OCI-LY7 (cell line): ENCODE measurements at regions not wholly inside any gene's neighbourhood (a gene's known extent, or its start where the extent isn't known, plus 50 kb on each side); places are given as distances from the start of the nearest gene placed in this dataset.

ENCODE experiments used
- BruUV-seq: library from RNA; stranded (reverse); fragments of 400-500 nt; replicated peaks from 2 replicates; lab custom pipeline; 2021; lab: Mats Ljungman, UMichigan
- CTCF ChIA-PET: fragments of 300-600 bp; sonication (Branson Sonifier 250); formaldehyde crosslinking; loops from one replicate; lab custom pipeline; 2022; ENCODE audit warnings: antibody characterized with exemption; ENCODE audit not compliant: unreplicated experiment; lab: Charles Lee
- POLR2A ChIA-PET: fragments of 300-600 bp; sonication (Branson Sonifier 250); formaldehyde crosslinking; loops from one replicate; lab custom pipeline; 2022; ENCODE audit warnings: antibody characterized with exemption; lab: Charles Lee
- DNase-seq: peaks from one replicate; pipeline ENCODE4 v3.0.0-alpha.2; 2015; ENCODE audit warnings: low spot score
- H2AFZ ChIP-seq: fragments of 200-600 bp; sonication (generic), shearing (Covaris generic); 2 replicates; pipeline ENCODE4 v1.6.1; 2014; ENCODE audit warnings: mild to moderate bottlenecking, antibody characterized with exemption, low read length, moderate library complexity
- H3K27ac ChIP-seq: fragments of 200-600 bp; sonication (generic); 2 replicates; pipeline ENCODE4 v1.5.1; 2014; ENCODE audit warnings: mixed run types, low read depth, mild to moderate bottlenecking, moderate library complexity, low read length, inconsistent platforms; ENCODE audit not compliant: poor library complexity, severe bottlenecking
- H3K36me3 ChIP-seq: fragments of 200-600 bp; sonication (generic); 2 replicates; pipeline ENCODE4 v1.6.1; 2014; ENCODE audit warnings: mild to moderate bottlenecking, antibody characterized with exemption, low read length, moderate library complexity, mixed read lengths; ENCODE audit not compliant: insufficient read depth
- H3K4me1 ChIP-seq: fragments of 200-600 bp; sonication (generic); 2 replicates; pipeline ENCODE4 v1.5.1; 2014; ENCODE audit warnings: mild to moderate bottlenecking, low read length; ENCODE audit not compliant: insufficient read depth, poor library complexity, severe bottlenecking
- H3K4me2 ChIP-seq: fragments of 200-600 bp; sonication (generic); 2 replicates; pipeline ENCODE4 v1.6.1; 2014; ENCODE audit warnings: mild to moderate bottlenecking, low read length
- H3K4me3 ChIP-seq: fragments of 200-600 bp; sonication (generic); 2 replicates; pipeline ENCODE4 v1.5.1; 2014; ENCODE audit warnings: mild to moderate bottlenecking, low read depth, low read length; ENCODE audit not compliant: poor library complexity, severe bottlenecking
- H3K79me2 ChIP-seq: fragments of 200-600 bp; sonication (generic); 2 replicates; pipeline ENCODE4 v1.6.1; 2016; ENCODE audit warnings: low read depth, mild to moderate bottlenecking, low read length, moderate library complexity, mixed read lengths; ENCODE audit not compliant: insufficient read depth
- H3K9me2 ChIP-seq: fragments of 200-600 bp; sonication (generic); 2 replicates; pipeline ENCODE4 v1.6.1; 2016; ENCODE audit warnings: mild to moderate bottlenecking, low read length, mixed read lengths; ENCODE audit not compliant: insufficient read depth
- H3K9me3 ChIP-seq: fragments of 200-600 bp; sonication (generic); 2 replicates; pipeline ENCODE4 v1.6.1; 2014; ENCODE audit warnings: mild to moderate bottlenecking, mixed run types, low read length, mixed read lengths
- H4K20me1 ChIP-seq: fragments of 200-600 bp; sonication (generic); 2 replicates; pipeline ENCODE4 v1.6.1; 2014; ENCODE audit warnings: mild to moderate bottlenecking, antibody characterized with exemption, low read length, moderate library complexity, mixed read lengths; ENCODE audit not compliant: insufficient read depth
- CTCF ChIP-seq: fragments of 200-600 bp; sonication (generic); conservative IDR thresholded peaks from 2 replicates; pipeline ENCODE4 v1.5.1; 2014; ENCODE audit warnings: mild to moderate bottlenecking, antibody characterized with exemption, low read length, moderate library complexity, mixed read lengths
- EZH2phosphoT487 ChIP-seq: fragments of 200-600 bp; sonication (generic); IDR thresholded peaks from 2 replicates; pipeline ENCODE4 v1.6.1; 2018; ENCODE audit warnings: low read depth, borderline replicate concordance, mild to moderate bottlenecking, mixed run types, antibody characterized with exemption, low read length, moderate library complexity, mixed read lengths
- intact Hi-C: fragments of 100-400 bp; cut with micrococcal nuclease; formaldehyde crosslinking; loops from one replicate; pipeline ENCODE4 v1.10.0; 2022; ENCODE audit not compliant: unreplicated experiment

DNA sequence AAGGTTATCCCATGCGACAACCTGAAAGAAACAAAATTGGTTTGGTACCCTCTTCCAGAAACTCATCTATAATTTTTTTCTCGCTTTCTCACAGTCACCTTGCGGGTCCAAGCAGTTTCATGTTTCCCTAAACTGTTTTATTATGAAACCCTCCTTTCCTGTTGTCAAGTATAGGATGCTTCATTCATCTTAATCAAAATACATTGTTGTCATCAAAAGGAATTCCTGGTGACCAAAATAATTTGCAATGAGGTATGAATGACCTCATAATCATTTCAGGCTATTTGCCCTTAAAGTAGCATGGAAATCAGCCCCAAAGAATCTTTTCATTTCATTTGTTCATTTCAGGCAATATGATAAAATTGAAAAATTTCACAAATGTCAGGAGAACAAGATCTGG is 503.0 kb downstream of the SPATA31D1 start:
- H3K36me3 ChIP-seq = no peaks in the 10 kb centered on the region
- H3K4me3 ChIP-seq = no peak overlapping the region
- H3K9me3 ChIP-seq = no peaks in the 10 kb centered on the region
- TF ChIP-seq EZH2phosphoT487 = no peak
- no peak for TF ChIP-seq CTCF
- intact Hi-C loops = no loop called here
- H2AFZ ChIP-seq = no peak overlapping the region
- no peaks in the 10 kb centered on the region for H3K9me2 ChIP-seq
- no peak for DNase-seq
- POLR2A ChIA-PET = interaction anchor here (0.9 kb wide), 1 partner anchor 11 kb away, joined by 5 read pairs; no protein-coding TSS in a partner anchor
- H3K79me2 ChIP-seq = no peaks in the 10 kb centered on the region
- CTCF ChIA-PET = no interaction called here
- no peaks in the 10 kb centered on the region for H3K4me1 ChIP-seq
- BruUV-seq = no TSS peak
- H4K20me1 ChIP-seq = no peaks in the 10 kb centered on the region
- no peak overlapping the region for H3K4me2 ChIP-seq
- no peak overlapping the region for H3K27ac ChIP-seq

DNA sequence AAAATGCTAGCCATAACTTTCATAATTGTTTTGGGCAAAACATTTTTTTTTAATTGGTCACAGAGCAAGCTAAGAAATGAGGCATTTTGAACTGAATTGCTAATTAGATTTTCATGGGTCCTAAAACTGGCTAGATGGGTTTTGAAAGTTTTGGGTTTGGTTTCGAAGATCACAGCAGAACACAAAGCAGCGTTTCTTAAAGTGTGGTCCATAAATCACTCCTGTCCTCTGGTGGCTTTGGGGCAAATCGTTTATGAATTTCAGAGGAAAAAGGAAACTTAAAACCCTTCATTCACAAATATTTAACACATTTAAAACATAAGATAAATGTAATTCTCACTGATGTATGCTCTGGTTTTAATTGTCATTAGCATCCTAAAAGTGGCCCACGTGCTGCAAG is 503.7 kb downstream of the SPATA31D1 start:
- ChIA-PET CTCF (no interaction called here), POLR2A (interaction anchor here (0.9 kb wide), 1 partner anchor 11 kb away, joined by 5 read pairs; no protein-coding TSS in a partner anchor)
- no TSS peak for BruUV-seq
- Histone ChIP-seq H2AFZ (peak overlapping the region; percentile 25; the same call in 1 of the 2 replicates), H3K4me3 (no peak overlapping the region), H3K4me1 (no peaks in the 10 kb centered on the region), H3K9me2 (no peaks in the 10 kb centered on the region), H3K79me2 (no peaks in the 10 kb centered on the region), H3K9me3 (no peaks in the 10 kb centered on the region), H3K4me2 (no peak overlapping the region), H4K20me1 (no peaks in the 10 kb centered on the region), H3K27ac (no peak overlapping the region), H3K36me3 (no peaks in the 10 kb centered on the region)
- peak; percentile 61 for TF ChIP-seq CTCF
- TF ChIP-seq EZH2phosphoT487 = no peak
- intact Hi-C loops = no loop called here
- DNase-seq = peak; percentile 8

DNA sequence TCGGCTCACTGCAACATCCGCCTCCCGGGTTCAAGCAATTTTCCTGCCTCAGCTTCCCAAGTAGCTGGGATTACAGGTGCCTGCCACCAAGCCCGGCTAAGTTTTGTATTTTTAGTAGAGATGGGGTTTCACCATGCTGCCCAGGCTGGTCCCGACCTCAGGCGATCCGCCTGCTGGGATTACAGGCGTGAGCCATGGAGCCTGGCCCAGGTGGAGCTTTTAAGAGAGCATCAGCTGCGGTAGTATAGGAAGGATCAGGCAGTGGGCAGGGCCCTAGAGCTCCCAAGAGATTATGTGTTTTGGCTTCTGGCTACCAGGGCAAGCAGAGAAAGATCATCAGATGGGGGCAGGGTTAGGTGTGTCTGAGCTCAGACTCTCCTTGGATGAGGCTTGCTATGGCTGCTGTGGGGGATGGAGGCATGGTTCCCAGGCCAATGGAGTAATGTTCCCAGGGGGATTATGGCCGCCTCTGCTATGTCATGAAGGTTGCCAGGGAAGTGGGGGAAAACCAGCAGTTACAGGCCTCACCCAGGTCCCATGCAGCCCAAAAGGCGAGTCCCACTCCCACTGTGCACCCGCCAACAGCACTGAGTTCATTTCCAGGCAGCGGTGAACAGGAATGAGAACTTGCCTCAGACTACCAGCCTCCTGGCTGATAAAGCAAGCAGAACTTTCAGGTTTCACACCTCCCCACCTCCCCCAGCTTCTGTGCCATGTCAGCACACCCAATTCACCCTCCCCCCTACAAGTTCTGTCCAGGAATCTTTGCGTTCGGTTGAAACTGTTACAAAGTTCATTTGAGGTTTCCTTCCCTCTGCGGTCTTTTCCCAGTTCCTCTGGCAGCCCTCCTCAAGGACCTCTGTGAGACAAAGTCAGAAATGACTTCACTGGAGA is 507.6 kb downstream of the SPATA31D1 start:
- intact Hi-C loops = no loop called here
- Histone ChIP-seq H4K20me1 (no peaks in the 10 kb centered on the region), H3K9me2 (no peaks in the 10 kb centered on the region), H3K4me1 (no peaks in the 10 kb centered on the region), H2AFZ (no peak overlapping the region), H3K79me2 (no peaks in the 10 kb centered on the region), H3K36me3 (no peaks in the 10 kb centered on the region), H3K4me2 (no peak overlapping the region), H3K27ac (no peak overlapping the region), H3K9me3 (no peaks in the 10 kb centered on the region), H3K4me3 (no peak overlapping the region)
- BruUV-seq = no TSS peak
- CTCF ChIA-PET = no interaction called here
- TF ChIP-seq CTCF (no peak), EZH2phosphoT487 (no peak)
- POLR2A ChIA-PET = interaction anchor here (0.5 to 0.7 kb wide), 2 partner anchors 23 to 744 kb away, joined by 3 read pairs; no protein-coding TSS in a partner anchor
- DNase-seq = no peak
